ENCODE measurements at regions not wholly inside any gene's neighbourhood (a gene's known extent, or its start where the extent isn't known, plus 50 kb on each side); places are given as distances from the start of the nearest gene placed in this dataset.
"Not testable (repeated sequence)": the region's sequence is repeated elsewhere in the genome, so short reads cannot be mapped to it uniquely, and the experiment has no call there.

- H3K27ac ChIP-seq (ENCODE audit: low read length, poor library complexity, severe bottlenecking); H2BK15ac ChIP-seq (ENCODE audit: low read depth, poor library complexity, severe bottlenecking); H3K4me3 ChIP-seq (ENCODE audit: insufficient read depth in 1 of 2, low read depth in 1 of 2, low read length in 2 of 2); H3K4me2 ChIP-seq (ENCODE audit: low read length, poor library complexity, severe bottlenecking); H2BK12ac ChIP-seq (ENCODE audit: low read length in 2 of 2); H3K14ac ChIP-seq (ENCODE audit: low read length in 2 of 2); H2AFZ ChIP-seq (ENCODE audit: low read depth, low read length); H3K18ac ChIP-seq (ENCODE audit: low read depth in 1 of 2, low read length in 2 of 2); H4K8ac ChIP-seq (ENCODE audit: low read length); H3K23ac ChIP-seq (ENCODE audit: low read length in 2 of 2); H3K4ac ChIP-seq (ENCODE audit: low read depth in 1 of 2, low read length in 2 of 2); H3K27me3 ChIP-seq (ENCODE audit: control insufficient read depth in 1 of 2, insufficient read depth in 1 of 2, low read length in 2 of 2); DNase-seq; H2BK5ac ChIP-seq (ENCODE audit: low read depth, low read length, poor library complexity, severe bottlenecking); H2BK120ac ChIP-seq (ENCODE audit: low read depth, low read length); H3K36me3 ChIP-seq (ENCODE audit: control insufficient read depth in 1 of 2, insufficient read depth in 2 of 2, low read depth in 1 of 2, low read length in 2 of 2); H3K9me3 ChIP-seq (ENCODE audit: control insufficient read depth, low read length); H3K4me1 ChIP-seq (ENCODE audit: control insufficient read depth, insufficient read depth, low read depth, low read length); H4K91ac ChIP-seq (ENCODE audit: low read length); H3K9ac ChIP-seq (ENCODE audit: low read length); H3K79me1 ChIP-seq (replicated peaks; ENCODE audit: low read length, poor library complexity, severe bottlenecking); H2AK5ac ChIP-seq (ENCODE audit: low read length, severe bottlenecking): not testable (repeated sequence)
- WGBS: 95% methylated on average over 4 of the region's 6 CpGs
Measured at GRCh38 chr2:87636735-87637134, 111.2 kb upstream of the PLGLB2 start.

GRCh38 chr2:87637249-87637990 is 110.5 kb upstream of the PLGLB2 start:
- H4K8ac ChIP-seq (ENCODE audit: low read length); H3K27me3 ChIP-seq (ENCODE audit: control insufficient read depth in 1 of 2, insufficient read depth in 1 of 2, low read length in 2 of 2); H3K27ac ChIP-seq (ENCODE audit: low read length, poor library complexity, severe bottlenecking); H3K36me3 ChIP-seq (ENCODE audit: control insufficient read depth in 1 of 2, insufficient read depth in 2 of 2, low read depth in 1 of 2, low read length in 2 of 2); H3K4me1 ChIP-seq (ENCODE audit: control insufficient read depth, insufficient read depth, low read depth, low read length); H3K9me3 ChIP-seq (ENCODE audit: control insufficient read depth, low read length); H2BK12ac ChIP-seq (ENCODE audit: low read length in 2 of 2); H3K4me3 ChIP-seq (ENCODE audit: insufficient read depth in 1 of 2, low read depth in 1 of 2, low read length in 2 of 2); H2AK5ac ChIP-seq (ENCODE audit: low read length, severe bottlenecking); H2AFZ ChIP-seq (ENCODE audit: low read depth, low read length); H3K23ac ChIP-seq (ENCODE audit: low read length in 2 of 2); H4K91ac ChIP-seq (ENCODE audit: low read length); H3K4ac ChIP-seq (ENCODE audit: low read depth in 1 of 2, low read length in 2 of 2); H3K4me2 ChIP-seq (ENCODE audit: low read length, poor library complexity, severe bottlenecking); H2BK120ac ChIP-seq (ENCODE audit: low read depth, low read length); H3K14ac ChIP-seq (ENCODE audit: low read length in 2 of 2); H2BK15ac ChIP-seq (ENCODE audit: low read depth, poor library complexity, severe bottlenecking); H3K18ac ChIP-seq (ENCODE audit: low read depth in 1 of 2, low read length in 2 of 2); H3K9ac ChIP-seq (ENCODE audit: low read length); H2BK5ac ChIP-seq (ENCODE audit: low read depth, low read length, poor library complexity, severe bottlenecking); H3K79me1 ChIP-seq (replicated peaks; ENCODE audit: low read length, poor library complexity, severe bottlenecking): not testable (repeated sequence)
- DNase-seq: peak; percentile 40
- 79% methylated on average over 8 of the region's 15 CpGs for WGBS

- not testable (repeated sequence) for H3K14ac ChIP-seq (ENCODE audit: low read length in 2 of 2); H2BK5ac ChIP-seq (ENCODE audit: low read depth, low read length, poor library complexity, severe bottlenecking); H3K27me3 ChIP-seq (ENCODE audit: control insufficient read depth in 1 of 2, insufficient read depth in 1 of 2, low read length in 2 of 2); H4K91ac ChIP-seq (ENCODE audit: low read length); H3K4me2 ChIP-seq (ENCODE audit: low read length, poor library complexity, severe bottlenecking); DNase-seq; H3K79me1 ChIP-seq (replicated peaks; ENCODE audit: low read length, poor library complexity, severe bottlenecking); H2AK5ac ChIP-seq (ENCODE audit: low read length, severe bottlenecking); H3K9me3 ChIP-seq (ENCODE audit: control insufficient read depth, low read length); H4K8ac ChIP-seq (ENCODE audit: low read length); H3K4me3 ChIP-seq (ENCODE audit: insufficient read depth in 1 of 2, low read depth in 1 of 2, low read length in 2 of 2); H3K4ac ChIP-seq (ENCODE audit: low read depth in 1 of 2, low read length in 2 of 2); H3K36me3 ChIP-seq (ENCODE audit: control insufficient read depth in 1 of 2, insufficient read depth in 2 of 2, low read depth in 1 of 2, low read length in 2 of 2); H2BK12ac ChIP-seq (ENCODE audit: low read length in 2 of 2); H3K27ac ChIP-seq (ENCODE audit: low read length, poor library complexity, severe bottlenecking); H3K23ac ChIP-seq (ENCODE audit: low read length in 2 of 2); H2BK15ac ChIP-seq (ENCODE audit: low read depth, poor library complexity, severe bottlenecking); H2AFZ ChIP-seq (ENCODE audit: low read depth, low read length); H3K4me1 ChIP-seq (ENCODE audit: control insufficient read depth, insufficient read depth, low read depth, low read length); H2BK120ac ChIP-seq (ENCODE audit: low read depth, low read length)
- Histone ChIP-seq H3K9ac (ENCODE audit: low read length) (peak overlapping the region; percentile 15), H3K18ac (ENCODE audit: low read depth in 1 of 2, low read length in 2 of 2) (peak overlapping the region in 1 of 2 experiments; percentile 40)
- WGBS: no CpG with 5 or more reads among the region's 10 CpGs
Measured at GRCh38 chr2:87638114-87638807, 109.6 kb upstream of the PLGLB2 start.

- H3K4ac ChIP-seq (ENCODE audit: low read depth in 1 of 2, low read length in 2 of 2); H4K91ac ChIP-seq (ENCODE audit: low read length); H3K4me3 ChIP-seq (ENCODE audit: insufficient read depth in 1 of 2, low read depth in 1 of 2, low read length in 2 of 2); H2BK5ac ChIP-seq (ENCODE audit: low read depth, low read length, poor library complexity, severe bottlenecking); H2AK5ac ChIP-seq (ENCODE audit: low read length, severe bottlenecking); H3K27ac ChIP-seq (ENCODE audit: low read length, poor library complexity, severe bottlenecking); H3K79me1 ChIP-seq (replicated peaks; ENCODE audit: low read length, poor library complexity, severe bottlenecking); H3K14ac ChIP-seq (ENCODE audit: low read length in 2 of 2); H4K8ac ChIP-seq (ENCODE audit: low read length); H2AFZ ChIP-seq (ENCODE audit: low read depth, low read length); H3K18ac ChIP-seq (ENCODE audit: low read depth in 1 of 2, low read length in 2 of 2); H3K9me3 ChIP-seq (ENCODE audit: control insufficient read depth, low read length); H2BK12ac ChIP-seq (ENCODE audit: low read length in 2 of 2); H3K36me3 ChIP-seq (ENCODE audit: control insufficient read depth in 1 of 2, insufficient read depth in 2 of 2, low read depth in 1 of 2, low read length in 2 of 2); H3K9ac ChIP-seq (ENCODE audit: low read length); H2BK15ac ChIP-seq (ENCODE audit: low read depth, poor library complexity, severe bottlenecking); DNase-seq; H3K27me3 ChIP-seq (ENCODE audit: control insufficient read depth in 1 of 2, insufficient read depth in 1 of 2, low read length in 2 of 2); H3K4me2 ChIP-seq (ENCODE audit: low read length, poor library complexity, severe bottlenecking); H3K23ac ChIP-seq (ENCODE audit: low read length in 2 of 2); H3K4me1 ChIP-seq (ENCODE audit: control insufficient read depth, insufficient read depth, low read depth, low read length); H2BK120ac ChIP-seq (ENCODE audit: low read depth, low read length): not testable (repeated sequence)
- WGBS: 91% methylated on average over 2 of the region's 7 CpGs
Measured at GRCh38 chr2:87638872-87639271, 109.0 kb upstream of the PLGLB2 start.

All from mesenchymal stem cell (in vitro differentiated cells and primary cell).